Loucy (cell line): ENCODE measurements at regions not wholly inside any gene's neighbourhood (a gene's known extent, or its start where the extent isn't known, plus 50 kb on each side); places are given as distances from the start of the nearest gene placed in this dataset.

Experiments
- EZH2phosphoT487 ChIP-seq: fragments of 200-600 bp; IDR thresholded peaks from 2 replicates; pipeline ENCODE4 v1.6.1; 2018; ENCODE audit warnings: antibody characterized with exemption, mild to moderate bottlenecking, moderate library complexity, borderline replicate concordance
- TF ChIP-seq, protein P1 (sequence below): fragments of 200-600 bp; sonication (generic); conservative IDR thresholded peaks from 2 replicates; pipeline ENCODE4 v1.5.1; 2014; ENCODE audit warnings: mild to moderate bottlenecking, antibody characterized with exemption, low read length

DNA sequence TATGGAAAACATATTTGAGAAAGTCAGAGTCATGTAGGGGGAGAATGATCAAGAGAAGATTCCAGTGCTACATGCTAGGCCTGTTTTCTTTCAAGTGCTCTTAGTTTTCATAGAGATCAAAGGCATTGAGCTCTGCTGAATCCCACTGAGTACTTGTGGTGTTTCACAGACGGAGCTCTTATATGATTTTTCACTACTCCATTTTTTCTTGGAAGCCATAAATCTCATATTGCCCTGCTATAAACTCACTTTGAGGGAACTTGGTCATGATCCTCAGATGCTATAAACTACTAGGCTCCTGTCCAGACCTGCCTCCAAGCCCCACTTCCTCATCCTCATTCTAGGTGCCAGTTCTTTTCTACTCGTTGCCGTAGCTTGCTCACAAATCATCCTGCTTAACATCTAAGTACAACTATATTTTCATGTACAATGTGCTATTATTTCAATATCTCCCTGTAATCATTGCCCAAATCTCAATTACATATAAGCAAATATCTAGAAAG is 180.8 kb upstream of the CCDC179 start:
- TF ChIP-seq, protein P1, sequence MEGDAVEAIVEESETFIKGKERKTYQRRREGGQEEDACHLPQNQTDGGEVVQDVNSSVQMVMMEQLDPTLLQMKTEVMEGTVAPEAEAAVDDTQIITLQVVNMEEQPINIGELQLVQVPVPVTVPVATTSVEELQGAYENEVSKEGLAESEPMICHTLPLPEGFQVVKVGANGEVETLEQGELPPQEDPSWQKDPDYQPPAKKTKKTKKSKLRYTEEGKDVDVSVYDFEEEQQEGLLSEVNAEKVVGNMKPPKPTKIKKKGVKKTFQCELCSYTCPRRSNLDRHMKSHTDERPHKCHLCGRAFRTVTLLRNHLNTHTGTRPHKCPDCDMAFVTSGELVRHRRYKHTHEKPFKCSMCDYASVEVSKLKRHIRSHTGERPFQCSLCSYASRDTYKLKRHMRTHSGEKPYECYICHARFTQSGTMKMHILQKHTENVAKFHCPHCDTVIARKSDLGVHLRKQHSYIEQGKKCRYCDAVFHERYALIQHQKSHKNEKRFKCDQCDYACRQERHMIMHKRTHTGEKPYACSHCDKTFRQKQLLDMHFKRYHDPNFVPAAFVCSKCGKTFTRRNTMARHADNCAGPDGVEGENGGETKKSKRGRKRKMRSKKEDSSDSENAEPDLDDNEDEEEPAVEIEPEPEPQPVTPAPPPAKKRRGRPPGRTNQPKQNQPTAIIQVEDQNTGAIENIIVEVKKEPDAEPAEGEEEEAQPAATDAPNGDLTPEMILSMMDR: no peak
- TF ChIP-seq EZH2phosphoT487: no peak
